HG02970 (cell line): ENCODE measurements at regions not wholly inside any gene's neighbourhood (a gene's known extent, or its start where the extent isn't known, plus 50 kb on each side); places are given as distances from the start of the nearest gene placed in this dataset.
"Not testable (repeated sequence)": the region's sequence is repeated elsewhere in the genome, so short reads cannot be mapped to it uniquely, and the experiment has no call there.

ENCODE experiments used
- ATAC-seq: cut with Tn5 transposase; IDR thresholded peaks from one replicate; pipeline ENCODE4 v1.9.1; 2021; ENCODE audit warnings: mild to moderate bottlenecking, moderate library complexity, moderate number of reproducible peaks; ENCODE audit not compliant: unreplicated experiment, low FRiP score

DNA sequence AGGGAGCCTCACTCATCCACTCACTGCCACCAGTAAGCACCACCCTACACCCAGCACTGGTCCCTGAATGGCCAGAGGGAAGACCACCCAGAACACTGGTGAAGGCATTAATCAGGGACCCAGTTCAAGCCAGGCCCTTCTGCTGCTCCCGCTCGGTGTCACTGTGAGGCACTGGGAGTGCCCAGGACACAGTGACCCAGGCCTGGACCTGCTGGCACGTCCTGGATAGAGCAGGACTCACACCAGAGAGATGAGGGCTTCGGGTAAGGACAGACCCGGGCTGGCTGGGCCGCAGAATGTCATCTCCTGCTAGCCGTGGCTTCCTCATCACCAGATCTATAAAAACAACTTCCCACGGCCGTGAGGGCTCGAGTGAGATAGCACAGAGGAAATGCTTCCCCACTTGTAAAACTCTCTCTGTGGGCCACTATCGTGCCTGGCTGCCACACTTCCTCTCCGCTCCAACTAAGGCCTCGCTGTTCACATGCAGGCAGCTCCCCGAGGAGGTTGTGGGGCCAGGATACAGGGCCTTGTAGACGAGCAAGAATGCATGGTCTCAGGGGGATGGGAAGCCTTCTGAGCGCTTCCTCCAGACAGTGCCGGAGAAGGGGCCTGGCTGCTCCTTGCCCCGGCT lies 158.1 kb downstream of the NPIPB11 start:
- ATAC-seq, result not testable (repeated sequence)

DNA sequence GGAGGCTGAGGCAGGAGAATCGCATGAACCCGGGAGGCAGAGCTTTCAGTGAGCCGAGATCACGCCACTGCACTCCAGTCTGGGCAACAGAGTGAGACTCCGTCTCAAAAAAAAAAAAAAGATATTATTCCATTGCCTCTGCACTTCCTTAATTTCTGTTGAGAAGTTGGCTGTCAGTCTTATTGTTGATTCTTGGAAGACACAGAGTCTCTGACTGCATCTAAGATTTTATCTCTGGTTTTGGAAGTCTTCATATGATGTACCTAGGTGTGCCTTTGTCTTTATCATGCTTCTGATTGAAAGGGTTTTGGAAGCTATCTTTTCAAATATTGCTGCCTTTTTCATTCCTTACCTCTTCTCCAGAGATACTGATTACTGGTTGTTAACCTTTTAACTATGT lies 160.4 kb downstream of the NPIPB11 start:
- ATAC-seq, result not testable (repeated sequence)

DNA sequence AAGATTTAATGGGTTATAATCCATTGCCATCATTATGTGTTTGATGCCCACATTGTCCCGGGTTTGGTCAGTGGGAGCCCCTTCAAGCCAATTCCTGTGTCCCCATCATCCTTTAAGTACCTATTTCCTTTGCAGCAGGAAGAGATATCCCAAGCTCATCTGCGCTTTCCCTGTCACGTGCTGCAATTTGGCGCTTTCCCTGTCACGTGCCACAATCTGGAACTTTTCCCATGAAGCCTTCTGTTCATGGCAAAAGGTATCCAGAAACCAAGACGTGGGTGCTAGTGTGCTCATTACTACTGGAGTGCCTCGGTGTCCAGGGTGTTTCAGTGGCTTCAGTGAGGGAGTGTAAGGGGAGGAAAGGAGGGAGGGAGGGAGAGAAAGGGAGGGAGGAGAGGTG lies 168.5 kb downstream of the NPIPB11 start:
- ATAC-seq, result no peak

DNA sequence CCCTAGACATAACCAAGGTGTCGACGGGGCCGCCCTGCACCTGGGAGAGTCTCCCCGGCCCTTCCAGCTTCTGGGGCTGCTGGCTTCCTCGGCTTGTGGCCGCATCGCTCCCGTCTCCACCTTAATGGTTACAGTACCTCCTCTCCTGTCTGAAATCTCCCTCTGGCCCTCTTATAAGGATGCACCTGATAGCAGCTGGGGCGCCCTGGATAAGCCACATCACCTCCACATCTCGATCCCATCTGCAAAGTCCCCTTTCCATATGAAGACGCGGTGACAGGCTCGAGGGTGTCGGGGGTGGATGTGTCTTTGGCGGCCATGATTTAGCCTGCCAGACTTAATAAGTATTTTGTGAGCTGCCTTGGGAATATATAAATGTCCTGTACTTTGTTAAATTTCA lies 169.0 kb downstream of the NPIPB11 start:
- not testable (repeated sequence) for ATAC-seq

DNA sequence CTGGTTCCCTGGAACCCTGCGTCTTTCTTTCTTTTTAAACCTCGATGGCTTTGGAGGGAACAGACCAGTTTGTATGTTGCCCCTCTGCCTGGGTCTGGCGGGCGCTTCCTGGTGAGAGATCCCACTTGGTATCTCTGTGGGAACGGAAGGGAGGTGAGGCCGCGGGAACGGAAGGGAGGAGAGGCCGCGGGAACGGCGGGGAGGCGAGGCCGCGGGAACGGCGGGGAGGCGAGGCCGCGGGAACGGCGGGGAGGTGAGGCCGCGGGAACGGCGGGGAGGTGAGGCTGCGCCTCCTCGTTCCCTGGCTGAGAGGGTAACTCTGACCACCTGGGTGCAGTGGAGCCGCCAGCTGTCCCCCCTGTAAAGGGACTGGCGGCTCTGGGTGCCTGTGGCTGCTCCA lies 169.5 kb downstream of the NPIPB11 start:
- ATAC-seq, result not testable (repeated sequence)

DNA sequence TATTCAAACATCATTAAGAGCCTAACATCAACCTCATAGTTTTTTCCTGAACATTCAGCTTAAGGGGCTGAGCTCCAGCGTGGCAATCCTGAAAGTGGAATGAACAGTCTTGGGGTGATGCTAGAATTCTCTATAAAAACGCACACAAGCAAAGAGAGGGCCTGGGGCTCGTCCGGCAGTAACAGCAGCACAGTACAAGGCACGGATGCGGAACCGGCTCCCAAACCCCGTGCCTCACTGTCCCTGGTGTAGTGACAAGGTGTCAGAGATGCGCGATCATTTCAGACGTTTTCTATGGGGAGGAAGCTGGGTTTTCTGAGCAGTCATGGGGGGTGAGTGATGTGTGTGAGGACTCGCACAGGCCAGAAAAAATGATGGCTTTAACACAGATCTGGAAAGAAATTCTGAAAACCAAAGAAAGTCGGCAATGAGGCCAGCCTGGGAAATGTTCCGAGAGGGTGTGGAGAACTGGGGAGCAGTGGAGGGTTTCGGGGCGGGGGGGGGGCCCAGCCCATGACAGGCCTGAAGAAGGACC lies 170.6 kb downstream of the NPIPB11 start:
- ATAC-seq, result not testable (repeated sequence)

DNA sequence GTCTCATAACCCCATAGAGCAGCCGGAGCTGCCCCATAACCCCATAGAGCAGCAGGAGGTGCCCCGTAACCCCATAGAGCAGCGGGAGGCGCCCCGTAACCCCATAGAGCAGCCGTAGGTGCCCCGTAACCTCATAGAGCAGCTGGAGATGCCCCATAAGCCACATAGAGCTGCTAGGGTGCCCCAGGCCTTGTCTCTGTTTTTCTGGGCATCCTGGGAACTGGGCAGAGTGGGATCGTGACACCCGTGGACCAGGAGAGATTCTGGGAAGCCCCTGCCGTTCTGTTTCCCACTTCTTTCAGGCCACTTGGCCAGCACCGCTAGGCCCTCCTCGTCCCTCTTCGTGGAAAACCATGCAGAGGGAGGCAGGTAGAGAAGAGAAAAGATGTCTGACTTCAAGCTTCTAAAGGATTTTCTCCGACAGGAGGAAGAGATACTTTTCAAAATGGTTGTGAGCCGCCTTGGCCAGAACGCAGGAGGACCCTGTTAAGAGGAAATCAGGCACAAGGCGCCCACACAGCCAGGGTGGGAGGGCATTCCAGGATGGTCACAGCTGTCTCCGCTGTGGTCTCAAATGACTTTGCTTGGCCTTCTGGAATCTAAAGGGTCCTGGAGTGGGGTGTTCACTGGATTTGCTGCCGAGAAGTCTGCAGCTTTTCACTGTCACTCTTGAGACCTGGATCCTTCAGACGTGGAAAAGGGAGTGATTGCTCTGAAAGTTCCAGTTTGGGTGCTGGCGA lies 171.8 kb downstream of the NPIPB11 start:
- not testable (repeated sequence) for ATAC-seq

DNA sequence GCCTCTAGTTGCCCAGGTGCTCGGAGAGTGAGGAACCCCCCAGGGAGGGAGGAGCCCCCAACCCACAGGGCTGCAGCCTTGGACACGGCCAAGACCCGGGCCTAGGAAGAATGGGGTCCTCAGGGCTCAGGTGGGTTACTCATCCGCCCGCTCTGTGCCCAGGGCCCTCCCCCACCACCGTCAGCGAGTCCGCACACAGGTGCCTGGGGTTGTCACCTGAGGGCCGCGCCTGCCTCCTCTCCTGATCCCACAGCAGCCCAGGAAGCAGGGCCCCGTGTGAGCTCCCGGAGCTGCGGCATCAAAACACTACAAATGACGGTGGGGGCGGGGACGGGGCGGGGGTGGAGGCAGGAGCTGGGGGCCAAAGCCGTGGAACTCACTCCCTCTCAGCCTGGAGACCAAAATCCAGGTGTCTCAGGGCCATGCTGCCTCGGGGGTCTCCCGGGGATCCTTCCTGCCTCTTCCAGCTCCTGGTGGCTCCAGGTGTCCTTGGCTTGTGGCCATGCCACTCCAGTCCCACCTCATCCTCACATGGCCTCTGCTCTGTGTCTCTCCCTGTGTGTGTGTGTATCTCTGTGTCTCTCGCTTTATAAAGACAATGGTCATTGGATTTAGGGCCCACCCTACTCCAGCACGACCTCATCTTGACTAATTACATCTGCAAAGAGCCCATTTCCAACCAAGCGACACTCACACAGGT lies 172.7 kb downstream of the NPIPB11 start:
- ATAC-seq, result not testable (repeated sequence)

DNA sequence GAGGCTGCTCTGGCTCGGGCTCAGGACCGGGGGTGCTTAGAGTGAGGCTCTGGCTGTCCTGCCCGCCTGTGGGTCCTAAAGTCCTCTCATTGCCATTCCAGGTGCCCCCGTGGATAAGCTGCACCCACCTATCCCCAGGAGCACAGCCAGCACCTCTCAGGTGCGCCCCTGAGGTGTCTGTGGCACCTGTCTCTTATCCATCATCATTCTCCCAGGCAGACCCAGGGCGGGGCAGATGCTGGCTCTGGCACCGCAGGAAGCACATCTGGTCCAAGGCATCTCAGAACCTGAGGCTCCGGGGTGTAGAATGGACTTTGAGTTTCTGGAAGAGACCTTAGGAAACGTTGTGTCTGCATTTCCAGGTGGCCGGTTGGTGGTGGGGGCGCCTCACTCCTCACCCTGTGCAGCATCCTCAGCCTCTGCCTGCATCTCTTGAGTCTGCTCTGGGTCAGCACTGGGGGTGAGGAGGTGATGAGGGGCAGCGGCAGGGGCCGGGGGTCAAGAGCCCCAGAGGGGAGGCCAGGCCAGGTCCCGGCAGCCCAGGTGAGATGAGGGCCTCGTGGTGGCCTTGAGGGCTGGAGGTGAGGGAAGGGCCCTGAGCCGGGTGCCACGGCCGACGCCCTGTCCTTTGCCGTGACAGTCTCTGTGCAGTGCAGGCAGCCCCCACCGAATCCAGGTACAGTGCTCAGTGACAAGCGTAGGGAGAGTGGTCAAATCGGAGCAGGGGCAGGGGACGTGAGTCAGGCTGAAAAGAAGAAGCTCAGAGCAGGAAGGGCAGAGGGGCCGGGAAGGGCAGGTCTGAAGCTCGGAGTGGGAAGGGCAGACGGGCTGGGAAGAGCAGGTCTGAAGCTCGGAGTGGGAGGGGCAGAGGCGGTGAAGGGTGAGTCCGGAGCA lies 173.5 kb downstream of the NPIPB11 start:
- ATAC-seq, result no peak

DNA sequence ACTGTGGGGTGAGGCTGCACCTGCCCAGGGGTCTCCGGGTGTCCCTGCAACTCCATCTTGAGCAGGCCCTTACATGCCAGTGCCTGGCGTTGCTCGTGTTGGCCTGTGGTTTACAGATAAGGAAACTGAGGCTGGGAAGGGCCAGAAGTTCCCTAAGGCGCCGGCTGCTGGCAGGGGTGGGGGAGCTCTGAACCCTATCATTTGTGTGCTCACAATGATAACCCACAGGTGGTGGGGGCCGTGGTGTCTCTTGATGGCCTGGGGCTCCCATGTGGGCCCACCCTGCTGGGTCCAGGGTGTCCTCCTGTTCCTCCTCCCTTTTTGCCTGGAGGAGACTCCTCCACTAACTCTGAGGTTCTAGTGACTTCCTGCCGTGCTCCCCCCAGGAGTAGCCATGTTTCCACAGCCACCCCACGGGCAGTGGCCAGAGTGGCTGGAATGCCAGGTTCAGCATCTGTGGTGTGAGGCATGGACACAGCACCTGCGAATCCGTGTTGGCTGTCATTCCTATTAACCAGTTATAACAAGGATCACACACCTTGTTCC lies 174.3 kb downstream of the NPIPB11 start:
- ATAC-seq, result not testable (repeated sequence)

DNA sequence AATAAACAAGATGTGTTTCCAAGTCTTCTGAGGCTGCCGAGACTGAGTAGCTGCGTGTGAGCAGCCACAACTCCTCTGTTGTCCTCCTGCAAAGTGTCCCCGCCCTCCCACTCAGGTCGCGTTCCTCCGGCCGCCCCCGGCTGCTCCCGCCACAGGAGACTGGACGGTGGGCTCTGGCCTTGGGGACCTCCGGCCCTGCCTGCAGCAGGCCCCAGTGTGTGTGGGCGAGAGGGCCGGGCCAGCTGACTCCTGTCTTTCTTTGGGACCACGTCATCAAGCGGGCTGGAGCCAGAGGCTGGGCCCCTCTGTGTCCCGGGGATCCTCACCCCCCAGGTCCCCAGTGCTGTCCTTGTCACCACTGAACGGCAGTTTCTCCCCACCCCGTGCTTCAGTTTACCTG lies 175.3 kb downstream of the NPIPB11 start:
- ATAC-seq, result no peak

DNA sequence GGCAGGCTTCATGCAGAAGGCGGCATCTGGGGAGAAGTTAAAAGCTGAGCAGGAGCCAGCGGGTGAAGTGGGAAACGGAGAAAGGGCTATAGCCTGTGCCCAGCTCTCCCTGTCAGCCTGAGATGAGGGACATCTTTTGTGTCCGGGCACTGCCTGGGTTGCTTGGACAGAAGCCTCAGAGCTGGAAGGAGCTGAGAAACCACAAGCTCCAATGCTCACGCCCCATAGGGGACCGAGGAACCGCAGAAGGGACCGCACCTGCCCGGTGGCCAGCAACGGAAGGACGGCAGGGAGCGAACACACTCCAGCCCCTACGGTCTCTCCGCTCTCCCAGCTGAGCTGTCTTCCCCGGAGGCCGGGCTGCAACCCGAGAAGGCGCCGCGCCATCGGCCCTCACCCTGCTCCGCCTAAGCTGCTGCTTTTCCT lies 175.8 kb downstream of the NPIPB11 start:
- no peak for ATAC-seq

DNA sequence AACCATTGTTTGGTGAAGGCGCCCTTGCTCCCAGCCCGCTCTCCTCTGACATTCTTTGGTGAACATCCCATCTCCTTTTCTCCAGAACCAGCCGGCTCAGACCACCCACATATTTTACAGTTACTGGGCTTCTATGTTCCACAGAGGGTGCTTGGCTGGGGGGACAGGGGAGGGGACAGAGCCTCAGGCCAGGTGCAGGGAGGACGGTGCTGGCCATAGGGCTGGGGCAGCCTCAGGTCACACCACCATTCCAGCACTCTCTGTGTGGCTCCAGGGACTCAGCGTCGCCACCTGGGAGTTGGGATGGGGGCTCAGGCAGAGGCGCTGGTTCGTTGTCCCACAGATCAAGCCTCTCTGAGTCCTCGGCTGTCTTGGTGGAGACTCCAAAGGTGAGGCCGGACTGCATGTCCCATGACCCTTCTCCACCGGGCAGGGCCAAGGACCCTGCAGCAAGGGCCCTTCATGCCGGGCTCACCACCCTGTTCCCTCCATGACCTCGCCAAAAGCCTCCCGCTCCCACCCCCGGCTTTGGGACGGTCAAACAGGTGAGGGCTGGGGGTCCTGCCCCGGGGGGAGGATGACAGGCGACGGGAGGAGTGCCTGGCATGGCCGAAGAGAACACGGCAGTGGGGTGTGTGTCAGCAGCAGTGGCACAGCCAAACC lies 176.4 kb downstream of the NPIPB11 start:
- not testable (repeated sequence) for ATAC-seq

DNA sequence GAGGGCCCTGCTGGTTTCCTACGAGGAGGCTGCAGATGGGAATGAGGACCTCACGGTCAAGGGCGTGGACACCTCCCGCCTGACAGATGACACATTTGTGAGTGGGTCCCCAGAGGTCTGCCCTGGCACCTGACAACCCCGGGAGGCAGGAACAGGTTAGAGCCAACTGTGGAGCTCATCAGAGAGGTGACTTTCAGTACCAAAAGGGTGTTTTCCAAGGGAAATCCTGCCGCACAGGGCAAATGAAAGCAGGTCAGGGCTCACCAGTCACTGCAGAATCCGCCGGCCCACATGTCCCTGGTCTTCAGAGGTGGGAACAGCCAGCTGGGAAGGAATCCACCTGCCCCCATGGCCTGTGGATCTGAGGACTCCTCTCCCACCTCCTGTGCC lies 176.9 kb downstream of the NPIPB11 start:
- ATAC-seq, result not testable (repeated sequence)

DNA sequence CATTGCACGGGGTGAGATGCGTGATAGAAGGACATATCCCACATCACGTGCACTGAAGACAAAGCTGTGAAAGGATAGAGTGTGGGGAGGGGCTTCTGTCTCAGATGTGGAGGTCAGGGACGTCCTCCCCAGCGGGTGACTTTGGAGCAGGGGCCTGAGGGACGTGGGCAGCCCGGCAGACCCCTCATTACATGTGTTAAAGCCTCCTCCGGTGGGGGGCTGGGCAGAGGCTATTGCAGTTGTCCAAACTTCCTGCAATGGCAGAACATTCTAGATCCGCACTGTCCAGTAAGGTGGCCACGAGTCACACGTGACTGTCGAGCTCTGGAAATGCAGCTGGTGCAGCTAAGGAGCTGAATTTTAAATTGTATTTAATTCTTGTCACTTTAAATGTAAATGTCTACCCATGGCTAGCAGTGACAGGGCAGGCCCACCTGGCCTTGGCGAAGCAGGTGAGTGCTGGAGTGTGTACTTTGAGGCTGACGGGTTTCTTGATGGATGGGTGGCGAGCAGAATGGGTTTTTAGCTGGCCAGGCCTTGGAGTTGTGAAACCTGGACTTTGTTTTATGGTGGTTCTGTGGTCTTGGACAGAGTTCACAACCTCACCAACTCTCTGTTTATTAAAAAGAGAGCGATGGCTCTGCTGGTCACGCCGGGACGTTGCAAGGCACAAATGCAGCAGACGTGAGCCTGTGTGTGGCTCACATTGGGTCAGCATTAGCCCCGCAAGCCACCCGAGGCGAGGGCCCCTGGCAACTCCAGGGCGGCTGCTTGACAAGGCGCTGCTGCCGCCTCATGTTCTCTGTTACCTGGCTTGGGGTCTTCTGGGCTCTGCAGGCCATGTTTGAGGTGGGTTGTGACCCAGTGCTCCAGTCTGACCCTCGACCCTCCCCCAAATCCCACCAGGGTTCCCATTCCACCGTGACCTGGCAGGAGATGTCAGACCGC lies 177.6 kb downstream of the NPIPB11 start:
- ATAC-seq, result not testable (repeated sequence)

DNA sequence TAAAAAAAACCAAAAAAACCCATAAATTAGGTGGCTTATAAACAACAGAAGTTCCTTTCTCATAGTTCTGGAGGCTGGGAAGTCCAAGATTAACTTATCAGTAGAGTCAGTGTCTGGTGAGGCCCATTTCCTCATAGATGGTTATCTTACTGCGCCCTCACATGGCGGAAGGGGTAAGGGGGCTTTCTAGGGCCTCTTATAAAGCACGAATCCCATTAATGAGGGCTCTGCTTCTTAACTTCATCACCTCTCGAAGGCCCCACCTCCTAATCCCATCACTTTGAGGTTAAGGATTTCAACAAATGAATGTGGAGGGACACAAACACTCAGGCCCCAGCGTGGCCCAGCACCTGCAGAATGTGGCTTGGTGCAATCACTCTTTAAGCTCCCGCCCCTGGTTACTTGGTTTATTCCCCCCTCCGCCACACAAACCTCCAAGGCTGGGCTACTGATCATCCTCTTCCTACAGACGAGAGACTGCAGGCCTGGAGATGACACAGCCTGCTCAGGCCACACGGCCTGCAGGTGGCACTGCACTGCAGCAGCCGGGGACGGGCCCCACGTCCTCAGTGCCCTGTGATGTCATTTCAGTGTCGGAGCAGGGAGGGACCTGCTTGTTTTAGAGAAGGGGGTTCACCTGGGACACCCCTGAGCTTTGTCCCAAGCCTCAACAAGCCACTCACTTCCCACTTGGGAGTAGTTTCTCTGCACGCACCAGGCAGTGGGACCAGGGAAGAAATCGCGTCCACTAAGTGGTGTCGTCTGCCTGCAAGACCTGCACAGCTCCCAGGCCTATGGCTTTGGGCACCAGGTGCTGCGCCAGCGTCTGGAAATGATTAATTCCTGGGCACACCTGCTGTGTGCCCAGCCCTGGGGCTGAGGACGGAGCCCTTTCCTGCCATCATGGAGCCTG lies 178.5 kb downstream of the NPIPB11 start:
- ATAC-seq, result not testable (repeated sequence)

DNA sequence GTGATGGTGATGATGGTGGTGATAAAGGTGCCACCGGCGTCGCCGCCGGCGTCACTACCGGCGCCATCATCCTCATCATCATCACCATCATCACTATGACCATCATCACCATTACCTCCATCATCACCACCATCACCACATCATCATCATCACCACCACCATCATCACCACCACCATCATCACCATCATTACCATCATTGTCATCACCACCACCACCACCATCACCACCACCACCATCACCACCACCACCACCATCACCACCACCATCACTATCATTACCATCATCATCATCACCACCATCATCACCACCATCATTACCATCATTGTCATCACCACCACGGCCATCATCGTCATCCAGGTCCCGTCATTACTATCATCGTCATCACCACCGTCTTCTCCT lies 179.7 kb downstream of the NPIPB11 start:
- ATAC-seq, result no peak
